Right lobe of liver (tissue), 4 donors: ENCODE measurements at regions not wholly inside any gene's neighbourhood (a gene's known extent, or its start where the extent isn't known, plus 50 kb on each side); places are given as distances from the start of the nearest gene placed in this dataset.

Source experiments
- POLR2A ChIP-seq: fragments of 450-650 bp; IDR thresholded peaks from one replicate; pipeline ENCODE4 v1.6.1; 2017; ENCODE audit warnings: antibody characterized with exemption, mild to moderate bottlenecking
- TF ChIP-seq, protein P1 (sequence below), 4 donors: fragments of 200-600 bp in 3 of 4; fragments of 450-650 bp in 1 of 4; IDR thresholded peaks; one replicate each; pipeline versions ENCODE4 v1.5.1 to v1.8.0; 2016 to 2022; ENCODE audit warnings: antibody characterized with exemption in 4 of 4, mild to moderate bottlenecking in 2 of 4
- donor health status: DM: no; HTN: no; CAD: no.
- donor health status: DM: no; HTN: no; CAD: no.
- donor health status: DM: no; HTN: yes; CAD: no.

DNA sequence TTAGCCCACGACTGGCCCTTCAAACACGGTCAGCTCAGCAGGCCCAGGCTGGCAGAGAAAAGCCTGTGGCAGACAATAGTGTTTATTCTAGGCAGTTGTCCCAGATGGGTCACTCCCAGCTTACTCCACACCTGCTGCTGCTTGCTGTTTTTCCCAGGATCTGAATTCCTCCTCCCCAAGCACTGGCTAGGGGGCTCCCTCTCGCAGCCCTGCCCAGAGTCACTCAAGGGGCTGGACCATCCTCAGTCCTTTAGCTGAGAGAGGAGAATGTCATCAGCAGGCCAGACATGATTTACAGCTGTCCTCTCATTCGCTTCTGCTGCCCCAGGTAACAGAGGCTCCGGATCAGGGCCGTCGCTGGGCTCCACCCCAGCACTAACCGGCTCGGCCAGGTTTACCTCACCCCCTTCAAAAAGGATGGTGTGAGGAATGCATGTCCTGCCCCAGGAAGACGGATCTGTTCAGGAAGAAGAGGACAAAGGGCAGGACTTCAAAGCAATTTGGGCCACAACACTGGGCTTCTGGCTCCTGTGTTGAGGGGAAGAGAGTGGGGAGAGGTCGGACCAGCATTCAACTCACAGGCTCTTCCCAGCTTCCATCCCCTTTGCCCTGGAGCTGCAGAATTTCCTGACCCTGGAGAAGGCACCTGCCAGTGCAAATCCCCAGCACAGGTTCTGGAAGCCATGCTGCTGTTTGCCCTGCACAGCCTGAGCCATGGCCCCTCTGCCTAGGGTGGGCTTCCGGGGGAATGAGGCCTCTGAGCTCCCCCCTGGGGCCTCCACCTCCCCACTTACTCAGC is 59.7 kb upstream of the BARX2 start:
- TF ChIP-seq, protein P1, sequence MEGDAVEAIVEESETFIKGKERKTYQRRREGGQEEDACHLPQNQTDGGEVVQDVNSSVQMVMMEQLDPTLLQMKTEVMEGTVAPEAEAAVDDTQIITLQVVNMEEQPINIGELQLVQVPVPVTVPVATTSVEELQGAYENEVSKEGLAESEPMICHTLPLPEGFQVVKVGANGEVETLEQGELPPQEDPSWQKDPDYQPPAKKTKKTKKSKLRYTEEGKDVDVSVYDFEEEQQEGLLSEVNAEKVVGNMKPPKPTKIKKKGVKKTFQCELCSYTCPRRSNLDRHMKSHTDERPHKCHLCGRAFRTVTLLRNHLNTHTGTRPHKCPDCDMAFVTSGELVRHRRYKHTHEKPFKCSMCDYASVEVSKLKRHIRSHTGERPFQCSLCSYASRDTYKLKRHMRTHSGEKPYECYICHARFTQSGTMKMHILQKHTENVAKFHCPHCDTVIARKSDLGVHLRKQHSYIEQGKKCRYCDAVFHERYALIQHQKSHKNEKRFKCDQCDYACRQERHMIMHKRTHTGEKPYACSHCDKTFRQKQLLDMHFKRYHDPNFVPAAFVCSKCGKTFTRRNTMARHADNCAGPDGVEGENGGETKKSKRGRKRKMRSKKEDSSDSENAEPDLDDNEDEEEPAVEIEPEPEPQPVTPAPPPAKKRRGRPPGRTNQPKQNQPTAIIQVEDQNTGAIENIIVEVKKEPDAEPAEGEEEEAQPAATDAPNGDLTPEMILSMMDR (IDR thresholded peaks at IDR 0.05), result no peak
- TF ChIP-seq POLR2A, result no peak
